GM21528 (cell line): ENCODE measurements at regions not wholly inside any gene's neighbourhood (a gene's known extent, or its start where the extent isn't known, plus 50 kb on each side); places are given as distances from the start of the nearest gene placed in this dataset.

Experiments used
- ATAC-seq: cut with Tn5 transposase; IDR thresholded peaks from one replicate; pipeline ENCODE4 v1.9.1; 2021; ENCODE audit warnings: mild to moderate bottlenecking, moderate library complexity; ENCODE audit not compliant: unreplicated experiment, low FRiP score

DNA sequence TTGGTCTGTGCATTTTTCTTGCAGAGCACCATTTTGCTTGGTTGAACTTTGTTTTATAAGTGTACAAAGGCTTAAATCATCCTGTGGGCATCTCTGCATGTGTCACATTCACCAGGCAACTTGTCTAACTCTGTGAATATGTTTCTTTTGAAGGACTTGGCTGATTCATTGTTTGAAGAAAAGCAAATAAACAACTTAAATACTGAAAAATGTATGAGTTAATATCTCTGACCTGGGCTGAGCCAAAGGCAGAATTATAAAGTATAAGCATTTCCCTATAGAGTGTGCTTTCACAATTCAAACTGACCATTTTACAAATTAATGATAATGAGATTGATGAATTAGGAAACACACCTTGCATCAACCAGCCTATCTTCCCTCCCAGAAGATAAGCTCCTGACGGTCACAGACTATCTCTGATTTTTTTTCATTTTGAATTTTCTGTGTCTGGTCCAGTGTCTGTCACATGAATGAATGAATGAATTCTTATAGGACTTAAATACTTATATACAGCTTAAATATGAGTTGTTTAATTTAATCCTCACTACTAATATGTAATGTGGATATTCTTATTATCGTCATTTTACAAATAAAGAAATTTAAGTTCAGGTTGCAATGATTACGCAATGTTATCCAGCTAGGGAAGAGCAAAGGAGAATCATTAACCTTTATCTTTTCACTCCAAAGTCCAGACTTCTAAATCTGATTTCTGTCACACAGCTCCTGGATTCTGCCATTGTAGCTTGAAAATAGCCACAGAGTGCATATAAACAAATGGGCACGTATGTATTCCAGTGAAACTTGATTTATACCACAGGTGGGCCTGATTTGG lies 182.0 kb upstream of the PHYHIPL start:
- ATAC-seq, result no peak

DNA sequence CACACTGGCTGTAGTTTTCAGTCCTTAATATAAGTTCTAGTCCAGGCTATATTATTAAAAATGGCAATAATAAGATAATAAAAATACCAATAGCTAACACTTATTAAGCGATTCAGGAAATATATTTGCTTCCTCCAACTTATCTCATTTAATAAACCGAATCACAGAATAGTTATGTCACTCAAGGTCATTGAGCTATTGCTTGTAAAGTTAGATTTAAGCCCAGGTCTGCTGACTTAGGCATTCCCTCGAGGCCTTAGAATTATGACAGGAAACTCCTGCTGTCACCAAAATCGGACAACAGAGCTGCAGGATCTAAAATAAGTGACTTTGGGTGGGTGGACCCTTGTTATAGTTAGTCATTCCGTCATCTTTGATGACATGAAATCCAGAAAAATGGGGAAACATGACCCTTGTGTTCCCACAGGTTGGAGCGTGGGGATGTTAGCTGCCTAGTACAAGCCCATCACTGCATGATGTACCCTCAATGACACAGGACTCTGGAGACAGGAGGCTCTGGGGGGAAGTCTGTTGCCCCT lies 181.3 kb upstream of the PHYHIPL start:
- no peak for ATAC-seq

DNA sequence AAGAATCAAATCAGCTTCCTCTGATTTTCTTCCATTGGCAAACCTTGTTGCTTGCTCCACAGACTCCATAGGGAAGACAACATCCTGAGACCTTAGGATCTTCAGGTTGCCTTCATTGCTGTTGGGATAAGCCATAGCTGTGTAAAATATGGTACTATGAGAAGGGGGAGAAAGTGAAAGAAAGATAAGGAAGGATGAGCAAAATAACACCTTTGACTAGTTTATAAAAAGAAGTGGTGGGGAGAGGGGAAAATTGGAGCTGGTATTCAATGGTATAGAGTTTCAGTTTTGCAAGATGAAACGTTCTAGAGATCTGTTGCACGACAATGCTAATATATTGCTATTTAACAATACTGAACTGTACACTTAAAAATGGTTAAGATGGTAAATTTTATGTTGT lies 180.4 kb upstream of the PHYHIPL start:
- no peak for ATAC-seq

DNA sequence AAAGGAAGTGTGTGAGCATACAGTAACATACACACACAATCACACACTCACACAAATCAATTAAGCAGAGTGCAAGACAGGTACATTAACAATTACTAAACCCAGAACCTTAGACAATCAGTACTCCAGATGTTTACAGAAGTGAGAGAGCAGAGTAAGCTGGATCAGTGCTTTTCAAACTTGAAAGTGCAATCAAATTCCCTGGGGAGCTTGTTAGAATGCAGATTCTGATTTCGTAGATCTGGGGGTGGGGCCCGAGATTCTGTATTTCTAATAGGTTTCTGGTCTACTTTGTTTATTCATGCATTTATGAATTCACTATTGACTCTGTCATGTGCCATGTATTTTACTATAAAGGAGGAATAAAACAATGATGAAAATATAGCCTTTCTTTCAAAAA lies 179.6 kb upstream of the PHYHIPL start:
- no peak for ATAC-seq

DNA sequence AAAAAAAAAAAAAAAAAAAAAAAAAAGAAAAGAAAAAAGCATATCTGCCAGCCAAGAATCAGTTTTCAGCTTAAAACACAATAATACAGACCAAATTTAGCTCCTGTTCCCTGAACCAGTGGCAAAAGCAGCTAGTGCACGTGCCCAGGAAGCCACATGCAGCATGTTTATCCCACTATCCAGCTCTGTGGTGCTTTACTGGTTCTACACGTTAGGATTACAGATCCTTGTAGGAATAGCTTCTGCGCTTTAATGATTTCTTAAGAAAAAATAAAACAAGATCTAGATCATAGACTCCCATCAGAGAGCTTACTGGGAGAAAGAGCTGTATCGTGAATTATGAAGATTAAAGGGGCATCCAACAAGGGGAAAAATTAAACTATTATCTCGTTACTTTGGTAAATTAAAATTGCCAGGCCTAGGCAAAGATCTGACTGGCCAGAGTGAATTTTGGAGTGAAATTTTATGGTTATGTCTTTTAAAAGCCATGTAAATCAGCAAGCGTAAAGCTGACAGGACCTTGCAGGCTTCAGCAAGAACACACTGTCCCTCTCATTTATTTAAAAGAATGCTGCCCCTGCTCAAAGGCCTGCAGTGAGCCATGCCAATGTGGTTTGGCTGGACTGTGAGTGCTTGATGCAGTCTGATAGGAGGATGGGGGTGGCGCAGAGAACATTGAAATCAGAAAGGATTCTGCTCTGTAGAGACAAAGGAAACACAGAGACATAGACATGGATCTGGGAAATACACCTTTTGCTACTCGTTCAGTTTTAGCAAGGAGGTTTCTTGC lies 177.3 kb upstream of the PHYHIPL start:
- no peak for ATAC-seq

DNA sequence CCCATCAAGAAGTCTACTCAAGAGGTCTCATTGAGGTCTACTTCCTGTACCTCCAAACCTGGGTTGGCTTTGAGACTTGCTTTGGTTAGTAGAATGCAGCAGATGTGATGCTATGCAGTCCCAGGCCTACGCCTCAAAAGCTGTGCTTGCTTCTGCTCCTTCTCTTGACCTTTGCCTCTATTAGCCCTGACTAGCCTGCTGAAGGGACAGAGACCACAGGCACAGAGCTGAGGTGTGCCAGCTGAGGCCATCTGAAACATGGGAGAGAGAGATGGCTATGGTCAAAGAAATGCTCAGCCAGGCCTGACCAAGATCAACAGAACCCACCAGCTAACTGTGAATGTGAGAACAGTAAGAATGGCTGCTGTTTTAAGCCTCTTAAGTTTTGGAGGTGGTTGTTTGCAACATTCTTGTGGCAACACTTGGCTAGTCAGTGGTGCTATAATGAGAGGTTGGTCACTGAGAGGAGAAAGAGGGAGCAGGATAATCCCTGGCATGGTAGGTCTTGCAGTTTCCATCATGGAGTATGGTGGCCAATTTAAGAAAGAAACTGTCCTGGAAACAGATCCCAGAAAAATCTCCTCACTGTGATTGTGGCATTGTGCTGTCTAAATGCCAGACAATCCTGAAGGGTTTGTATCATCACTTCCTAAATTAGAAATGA lies 176.1 kb upstream of the PHYHIPL start:
- no peak for ATAC-seq

DNA sequence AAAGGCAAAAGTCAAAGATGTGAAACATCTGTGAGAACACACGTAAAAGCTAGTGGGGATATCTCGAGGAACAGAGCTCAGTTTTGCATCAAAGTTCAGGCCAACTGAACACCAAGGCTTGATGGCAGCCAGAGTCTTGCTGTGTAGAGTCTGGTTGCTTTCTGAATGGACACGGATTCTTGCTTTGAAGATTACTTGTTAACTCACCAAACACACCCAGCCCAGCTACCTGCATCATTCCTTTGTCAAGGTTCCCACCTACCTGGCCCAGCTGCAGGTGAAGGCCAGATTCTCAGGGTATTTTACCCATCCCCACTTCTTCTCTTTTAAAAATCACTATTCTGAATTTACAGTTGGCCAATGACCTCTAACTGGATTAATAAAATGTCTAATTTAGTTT lies 174.4 kb upstream of the PHYHIPL start:
- no peak for ATAC-seq

DNA sequence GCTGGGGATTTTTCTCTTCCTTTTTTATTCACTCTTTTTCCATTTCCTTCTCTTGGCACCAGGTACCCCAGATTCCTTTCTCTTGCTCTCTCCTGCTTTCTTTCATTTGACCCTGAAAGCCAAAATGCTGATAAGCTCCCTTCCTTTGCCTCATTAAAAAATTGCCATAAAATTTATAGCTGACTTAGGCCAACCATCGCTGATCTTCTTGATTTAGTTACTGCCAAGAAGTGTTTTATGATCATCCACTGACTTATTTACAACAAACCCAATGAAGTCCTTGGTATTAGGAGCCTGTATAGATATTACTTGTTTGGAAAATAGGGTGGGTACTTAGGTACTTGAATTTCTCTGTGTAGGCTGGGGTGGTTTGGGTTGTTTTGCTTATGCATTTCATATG lies 173.2 kb upstream of the PHYHIPL start:
- ATAC-seq, result no peak

DNA sequence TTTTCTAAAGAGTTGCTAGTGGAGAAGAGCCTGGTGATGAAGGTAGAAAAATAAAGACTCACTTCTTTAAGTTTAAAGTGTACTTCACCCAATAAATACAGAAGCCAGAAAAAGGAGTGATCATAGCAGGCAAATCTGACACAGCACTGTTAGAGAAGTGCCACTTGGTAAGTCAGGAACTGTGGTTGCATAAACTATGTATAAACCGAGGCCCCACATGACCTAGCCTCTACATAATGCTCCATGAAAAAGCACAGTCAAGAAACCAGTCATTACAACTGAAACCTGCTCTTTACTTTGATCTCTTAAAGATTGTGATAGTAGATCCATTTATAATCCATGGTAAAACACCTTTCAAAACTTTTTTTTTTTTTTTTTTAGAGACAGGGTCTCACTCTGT lies 172.1 kb upstream of the PHYHIPL start:
- ATAC-seq, result no peak

DNA sequence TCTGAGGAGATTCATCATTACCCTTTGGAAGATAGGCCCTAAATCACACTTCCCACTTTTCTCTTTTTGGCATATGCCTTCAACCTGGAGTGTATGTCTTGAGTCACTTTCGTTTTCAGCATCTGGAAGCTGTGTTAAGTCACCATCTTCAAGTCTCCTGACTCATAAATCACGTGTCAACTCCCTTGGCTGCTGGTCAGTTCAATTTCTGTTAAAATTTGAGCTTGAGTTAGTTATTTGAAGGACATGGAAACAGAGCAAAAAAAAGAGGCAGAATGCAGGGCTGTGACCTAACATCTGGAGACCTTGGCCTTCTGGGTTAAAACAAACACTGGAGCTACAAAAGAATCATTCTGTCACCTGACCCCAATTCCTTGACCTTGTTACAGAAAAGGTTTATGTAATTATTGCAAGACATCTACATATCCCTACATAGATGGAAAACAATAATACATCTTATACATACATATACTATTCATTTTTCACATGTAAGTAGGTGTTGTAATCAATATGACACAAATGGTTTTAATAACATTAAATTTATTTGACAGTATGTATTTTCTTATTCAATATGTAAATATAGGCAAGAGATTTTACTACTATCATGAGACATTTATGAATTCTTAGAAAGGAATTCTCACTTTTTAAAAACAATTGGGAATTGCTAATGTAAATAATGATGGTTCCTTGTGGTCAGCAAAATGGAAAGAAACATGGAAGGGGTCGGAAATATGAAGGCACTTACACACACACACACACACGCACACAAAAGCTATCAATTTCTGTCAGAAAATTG lies 169.7 kb upstream of the PHYHIPL start:
- no peak for ATAC-seq

DNA sequence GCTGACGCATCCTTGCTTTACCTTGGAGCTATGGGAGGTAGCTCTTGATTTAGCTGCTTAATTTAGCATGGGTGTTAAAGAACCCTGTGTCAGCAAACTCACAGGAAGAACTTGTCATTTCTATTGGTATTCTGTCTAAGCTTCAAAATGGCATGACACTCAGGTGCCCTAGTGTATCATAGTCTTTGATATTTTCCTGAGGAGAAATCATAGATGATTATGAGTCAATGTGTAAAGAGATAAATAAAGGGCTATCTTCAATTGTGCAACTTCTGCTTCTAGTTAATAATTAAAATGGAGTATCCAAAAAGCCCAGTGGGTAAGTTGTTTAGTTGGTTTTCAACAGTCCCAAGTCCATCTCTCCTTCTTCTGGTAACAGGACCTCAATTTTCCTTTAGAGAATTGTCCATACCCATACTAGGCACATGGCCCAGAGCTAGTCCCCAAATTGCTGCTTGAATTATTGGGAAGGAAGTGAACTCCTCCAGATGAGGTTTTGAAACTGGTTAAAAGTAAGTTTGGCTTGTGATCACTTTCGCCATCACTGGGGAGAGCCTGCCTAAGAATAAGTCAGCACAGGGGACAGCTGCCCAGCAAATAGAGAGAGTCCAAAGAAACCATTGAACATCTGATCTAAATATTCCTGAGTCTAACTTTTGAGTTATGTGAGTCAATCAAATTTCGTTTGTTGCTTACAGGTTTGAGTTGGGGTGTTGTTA lies 169.0 kb upstream of the PHYHIPL start:
- no peak for ATAC-seq

DNA sequence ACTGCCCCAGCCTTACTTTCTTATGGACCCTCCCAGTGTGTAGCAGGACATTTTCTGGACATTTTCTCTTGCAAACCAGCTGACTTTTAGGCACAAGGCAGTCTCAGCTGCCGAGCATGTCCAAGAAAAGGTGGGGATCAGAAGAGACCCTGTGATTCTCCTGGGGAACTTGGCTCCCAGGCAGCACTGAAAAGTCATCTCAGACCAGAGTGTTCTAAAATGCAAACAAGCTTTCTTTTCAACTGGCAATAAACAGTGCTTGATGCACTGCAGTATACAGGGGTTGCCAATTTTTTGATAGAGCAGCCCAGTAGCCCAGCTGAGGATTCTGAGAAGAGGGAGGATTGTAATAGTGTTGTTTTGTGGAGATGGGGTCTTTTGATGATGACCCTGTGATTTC lies 168.0 kb upstream of the PHYHIPL start:
- ATAC-seq, result no peak

DNA sequence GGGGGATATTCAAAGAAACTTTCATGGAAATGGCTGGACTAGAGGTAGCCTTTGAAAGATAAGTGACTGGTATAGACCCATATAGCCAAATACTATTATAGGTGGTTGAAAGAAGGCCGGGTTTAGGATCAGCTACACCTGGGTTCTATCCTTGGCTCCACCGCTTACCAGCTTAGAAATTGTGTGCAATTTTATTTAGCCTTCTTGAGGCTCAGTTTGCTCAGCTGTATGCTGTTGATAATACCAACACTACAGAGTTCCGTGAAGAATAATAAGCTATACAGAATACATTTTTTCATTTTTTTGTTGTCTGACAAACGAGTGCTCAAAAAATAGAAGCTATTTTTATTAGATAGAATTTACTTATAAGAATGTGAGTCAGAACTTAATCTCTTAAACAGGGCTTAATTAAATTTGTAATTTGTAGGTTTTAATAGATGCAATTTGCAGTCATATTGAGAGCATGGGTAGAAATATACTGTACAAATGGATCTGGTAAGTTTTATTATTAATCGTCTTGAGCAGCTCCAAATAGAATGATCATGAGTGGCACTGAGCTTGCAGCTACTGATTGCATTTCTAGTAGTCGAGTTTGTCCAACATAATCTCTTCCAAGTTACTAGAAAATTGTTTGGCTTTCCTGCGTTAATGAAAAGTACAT lies 164.3 kb upstream of the PHYHIPL start:
- no peak for ATAC-seq

DNA sequence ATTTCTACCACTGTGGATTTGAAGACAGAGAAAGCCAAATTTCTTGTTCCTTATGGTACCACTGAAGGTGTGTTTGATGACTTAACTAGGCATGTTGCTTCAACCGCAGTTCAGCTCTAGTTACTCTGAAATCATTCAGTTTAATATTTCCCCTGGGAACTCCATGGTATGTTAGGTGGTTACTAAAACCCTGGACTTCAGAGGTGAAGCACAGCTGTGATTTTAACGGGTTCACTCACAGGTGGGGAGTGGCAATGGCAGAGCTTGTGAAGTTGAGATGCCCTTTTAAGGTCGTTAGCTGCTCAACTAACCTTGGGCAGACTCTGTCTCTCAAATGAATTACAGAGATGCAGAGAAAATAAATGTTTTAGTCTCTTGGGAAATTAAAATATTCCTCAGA lies 163.6 kb upstream of the PHYHIPL start:
- no peak for ATAC-seq

DNA sequence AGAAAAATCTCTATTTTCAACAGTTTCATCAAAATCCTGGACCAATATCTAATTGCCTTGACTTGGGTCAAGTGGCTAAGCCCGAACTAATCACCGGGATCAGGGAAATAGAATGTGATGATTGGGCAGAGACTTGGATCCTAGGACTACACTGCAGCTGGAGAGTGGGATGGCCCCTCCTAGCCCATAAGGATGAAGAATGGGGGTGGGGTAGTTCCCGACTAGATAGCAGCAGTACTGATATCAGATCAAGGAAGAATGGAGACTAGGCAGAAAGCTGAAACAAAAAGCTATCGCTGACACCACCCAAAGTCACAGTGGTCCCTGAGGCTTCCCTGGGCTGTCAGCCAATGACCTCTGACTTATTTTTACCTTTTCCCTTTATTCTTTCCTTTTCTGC lies 160.4 kb upstream of the PHYHIPL start:
- no peak for ATAC-seq

DNA sequence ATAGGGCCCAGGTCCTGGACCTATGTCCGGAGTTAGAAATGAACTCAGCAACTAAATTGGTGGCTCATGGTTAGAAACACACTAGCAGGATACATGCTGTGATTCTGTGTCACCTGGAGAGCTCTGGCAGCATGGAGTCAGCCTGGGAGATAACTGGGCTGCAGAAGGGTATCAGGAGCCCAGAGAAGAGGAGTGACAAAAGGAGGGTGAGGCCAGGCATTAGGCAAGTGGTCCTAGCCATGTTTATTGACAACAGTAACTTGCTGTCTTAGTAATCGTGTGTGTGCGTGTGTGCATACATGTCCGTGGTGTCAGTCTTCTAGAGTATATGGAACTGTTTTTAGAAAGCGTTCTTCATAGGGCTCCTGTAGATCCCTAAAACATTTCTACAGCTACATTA lies 157.5 kb upstream of the PHYHIPL start:
- no peak for ATAC-seq

DNA sequence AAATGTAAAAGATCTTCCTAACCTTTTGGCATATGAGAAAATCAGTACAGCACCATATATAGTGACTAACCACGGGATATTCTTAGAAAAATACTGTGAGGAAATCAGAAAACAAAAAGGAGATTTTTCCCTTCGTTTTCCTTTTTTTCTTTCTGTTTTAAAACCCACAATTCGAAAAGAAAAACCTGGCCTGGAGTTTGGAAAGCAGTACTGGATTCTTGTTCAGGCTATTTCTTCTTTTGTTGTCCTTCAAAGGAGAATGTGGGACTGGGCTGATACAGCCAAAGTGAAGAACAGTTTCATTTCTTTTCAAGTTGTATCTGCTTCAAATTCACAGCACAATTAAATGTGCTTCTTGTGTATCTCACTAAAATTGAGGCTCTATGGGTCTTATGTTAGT lies 156.8 kb upstream of the PHYHIPL start:
- no peak for ATAC-seq

DNA sequence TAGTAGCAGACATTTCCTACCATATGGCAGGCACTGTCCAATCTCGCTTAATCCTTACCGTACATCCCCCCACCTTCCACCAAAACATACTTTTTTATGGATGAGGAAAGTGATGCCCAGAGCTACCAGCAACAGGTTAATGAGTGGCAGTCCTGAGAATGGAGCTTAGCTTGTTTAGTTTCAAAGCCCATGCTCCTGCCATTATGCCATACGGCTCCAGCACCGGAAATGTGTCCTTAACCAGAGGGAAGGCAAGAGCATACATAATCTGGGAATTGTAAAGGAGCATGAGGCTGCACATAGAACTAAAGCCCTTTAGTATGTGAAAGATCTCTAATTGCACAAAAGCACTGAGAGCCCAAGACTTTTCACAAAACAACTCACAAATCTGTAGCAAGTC lies 155.9 kb upstream of the PHYHIPL start:
- ATAC-seq, result no peak
